A673 (cell line): ENCODE measurements at regions not wholly inside any gene's neighbourhood (a gene's known extent, or its start where the extent isn't known, plus 50 kb on each side); places are given as distances from the start of the nearest gene placed in this dataset.

Experiments
- BruUV-seq: library from RNA; stranded (reverse); fragments of 400-500 nt; replicated peaks from 2 replicates; lab custom pipeline; 2021; lab: Mats Ljungman, UMichigan
- CTCF ChIA-PET: fragments of 300-600 bp; sonication (Branson Sonifier 250); formaldehyde crosslinking; loops from one replicate; lab custom pipeline; 2022; ENCODE audit warnings: antibody characterized with exemption; lab: Charles Lee
- POLR2A ChIA-PET: fragments of 300-600 bp; sonication (Branson Sonifier 250); formaldehyde crosslinking; loops from one replicate; lab custom pipeline; 2022; ENCODE audit warnings: antibody characterized with exemption; ENCODE audit not compliant: low non-redundant PET; lab: Charles Lee
- DNase-seq: peaks from one replicate; pipeline ENCODE4 v3.0.0-alpha.2; 2015; ENCODE audit warnings: low spot score
- H3K27ac ChIP-seq: fragments of 200-600 bp; sonication (generic); 2 replicates; pipeline ENCODE4 v1.5.1; 2016; ENCODE audit warnings: mixed run types, low read depth, mild to moderate bottlenecking, mixed read lengths, antibody characterized with exemption, low read length; ENCODE audit not compliant: poor library complexity, severe bottlenecking
- H3K27me3 ChIP-seq: fragments of 200-600 bp; sonication (generic); replicated peaks from 2 replicates; pipeline ENCODE4 v1.6.1; 2017; ENCODE audit warnings: mixed run types, low read depth, mild to moderate bottlenecking, mixed read lengths, antibody characterized with exemption, low read length; ENCODE audit not compliant: insufficient read depth, poor library complexity
- H3K36me3 ChIP-seq: fragments of 200-600 bp; sonication (generic); 2 replicates; pipeline ENCODE4 v1.6.1; 2016; ENCODE audit warnings: mixed run types, mild to moderate bottlenecking, mixed read lengths, antibody characterized with exemption, low read length; ENCODE audit not compliant: insufficient read depth, poor library complexity, severe bottlenecking
- H3K4me1 ChIP-seq: fragments of 200-600 bp; sonication (generic); 2 replicates; pipeline ENCODE4 v1.6.1; 2017; ENCODE audit warnings: mixed run types, mild to moderate bottlenecking, mixed read lengths, antibody characterized with exemption, low read length; ENCODE audit not compliant: insufficient read depth, poor library complexity, severe bottlenecking
- H3K4me3 ChIP-seq: fragments of 200-600 bp; sonication (generic); 2 replicates; pipeline ENCODE4 v1.5.1; 2016; ENCODE audit warnings: low read depth, mixed run types, mild to moderate bottlenecking, mixed read lengths, low read length; ENCODE audit not compliant: poor library complexity, severe bottlenecking
- H3K9me3 ChIP-seq: fragments of 200-600 bp; sonication (generic); 2 replicates; pipeline ENCODE4 v1.6.1; 2016; ENCODE audit warnings: mixed run types, low read depth, mild to moderate bottlenecking, mixed read lengths, antibody characterized with exemption, low read length; ENCODE audit not compliant: poor library complexity, severe bottlenecking
- EZH2 ChIP-seq: fragments of 200-600 bp; sonication (generic); IDR thresholded peaks from 2 replicates; pipeline ENCODE4 v1.6.1; 2017; ENCODE audit warnings: borderline replicate concordance, low read depth, mild to moderate bottlenecking, mixed read lengths, antibody characterized with exemption, low read length; ENCODE audit not compliant: poor library complexity, severe bottlenecking
- intact Hi-C: fragments of 100-400 bp; cut with micrococcal nuclease; formaldehyde crosslinking; loops from one replicate; pipeline ENCODE4 v1.10.0; 2022; ENCODE audit not compliant: unreplicated experiment
- TF ChIP-seq, protein P1 (sequence below): fragments of 300-800, 200-600 bp; sonication (generic); conservative IDR thresholded peaks from 2 replicates; pipeline ENCODE4 v1.5.1; 2017; ENCODE audit warnings: low read depth, mild to moderate bottlenecking, antibody characterized with exemption, low read length, moderate library complexity, mixed read lengths

DNA sequence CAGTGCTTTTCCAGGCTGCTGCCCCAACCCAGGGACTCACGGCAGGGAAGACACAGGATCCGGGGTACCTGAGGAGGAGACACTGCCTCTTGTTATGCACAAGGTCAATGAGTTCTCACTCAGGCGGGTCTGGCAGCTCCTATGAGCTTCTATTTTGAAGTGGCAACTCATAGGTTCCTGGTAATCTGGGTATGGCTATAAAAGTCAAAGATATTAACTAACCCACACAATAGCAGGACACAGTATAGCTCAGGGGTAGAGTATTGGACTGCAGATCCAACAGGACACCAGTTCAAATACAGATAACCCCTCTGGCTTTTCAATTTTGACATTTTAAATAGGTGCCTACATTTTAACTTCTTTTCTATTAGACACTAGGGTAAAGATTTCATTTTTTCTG, 130.3 kb upstream of the ZNF746 start:
- Histone ChIP-seq H3K27ac (no peak overlapping the region), H3K27me3 (peaks cover 15% of the 10 kb centered on the region), H3K9me3 (no peaks in the 10 kb centered on the region), H3K36me3 (no peaks in the 10 kb centered on the region), H3K4me1 (peaks cover 27% of the 10 kb centered on the region), H3K4me3 (no peak overlapping the region)
- ChIA-PET POLR2A (no interaction called here), CTCF (no interaction called here)
- TF ChIP-seq EZH2 = no peak
- TF ChIP-seq, protein P1, sequence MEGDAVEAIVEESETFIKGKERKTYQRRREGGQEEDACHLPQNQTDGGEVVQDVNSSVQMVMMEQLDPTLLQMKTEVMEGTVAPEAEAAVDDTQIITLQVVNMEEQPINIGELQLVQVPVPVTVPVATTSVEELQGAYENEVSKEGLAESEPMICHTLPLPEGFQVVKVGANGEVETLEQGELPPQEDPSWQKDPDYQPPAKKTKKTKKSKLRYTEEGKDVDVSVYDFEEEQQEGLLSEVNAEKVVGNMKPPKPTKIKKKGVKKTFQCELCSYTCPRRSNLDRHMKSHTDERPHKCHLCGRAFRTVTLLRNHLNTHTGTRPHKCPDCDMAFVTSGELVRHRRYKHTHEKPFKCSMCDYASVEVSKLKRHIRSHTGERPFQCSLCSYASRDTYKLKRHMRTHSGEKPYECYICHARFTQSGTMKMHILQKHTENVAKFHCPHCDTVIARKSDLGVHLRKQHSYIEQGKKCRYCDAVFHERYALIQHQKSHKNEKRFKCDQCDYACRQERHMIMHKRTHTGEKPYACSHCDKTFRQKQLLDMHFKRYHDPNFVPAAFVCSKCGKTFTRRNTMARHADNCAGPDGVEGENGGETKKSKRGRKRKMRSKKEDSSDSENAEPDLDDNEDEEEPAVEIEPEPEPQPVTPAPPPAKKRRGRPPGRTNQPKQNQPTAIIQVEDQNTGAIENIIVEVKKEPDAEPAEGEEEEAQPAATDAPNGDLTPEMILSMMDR = no peak
- intact Hi-C loops = loop anchor here (10.0 kb wide), 1 partner anchor 363 kb away; the partner anchor contains the start of gene ZNF783
- BruUV-seq = no TSS peak
- no peak for DNase-seq

DNA sequence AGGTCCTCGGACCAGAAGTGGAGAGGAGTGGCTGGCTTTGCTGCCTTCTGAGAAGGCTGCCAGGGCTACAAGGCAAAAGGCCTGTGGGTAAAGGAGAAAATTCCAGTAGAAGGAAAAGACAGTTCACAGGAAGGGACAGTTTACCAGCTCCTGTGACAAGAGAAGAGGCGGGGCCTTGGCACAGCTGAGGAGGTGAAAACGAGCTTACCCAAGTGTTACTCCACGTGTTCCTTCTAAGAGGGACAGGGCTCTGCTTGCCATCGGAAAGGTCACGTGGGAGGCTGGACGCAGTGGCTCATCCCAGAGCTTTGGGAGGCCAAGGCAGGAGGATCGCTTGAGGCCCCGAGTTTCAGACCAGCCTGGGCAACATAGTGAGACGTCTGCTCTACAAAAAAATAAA, 129.4 kb upstream of the ZNF746 start:
- intact Hi-C loops = loop anchor here (10.0 kb wide), 1 partner anchor 362 kb away; the partner anchor contains the start of gene ZNF783
- Histone ChIP-seq H3K4me3 (no peak overlapping the region), H3K36me3 (peaks cover 2% of the 10 kb centered on the region), H3K27ac (peak overlapping the region; percentile 51), H3K4me1 (peaks cover 33% of the 10 kb centered on the region), H3K9me3 (no peaks in the 10 kb centered on the region), H3K27me3 (peaks cover 10% of the 10 kb centered on the region)
- POLR2A ChIA-PET = no interaction called here
- BruUV-seq = no TSS peak
- DNase-seq = no peak
- CTCF ChIA-PET = no interaction called here
- TF ChIP-seq EZH2 = no peak
- TF ChIP-seq, protein P1 = no peak

DNA sequence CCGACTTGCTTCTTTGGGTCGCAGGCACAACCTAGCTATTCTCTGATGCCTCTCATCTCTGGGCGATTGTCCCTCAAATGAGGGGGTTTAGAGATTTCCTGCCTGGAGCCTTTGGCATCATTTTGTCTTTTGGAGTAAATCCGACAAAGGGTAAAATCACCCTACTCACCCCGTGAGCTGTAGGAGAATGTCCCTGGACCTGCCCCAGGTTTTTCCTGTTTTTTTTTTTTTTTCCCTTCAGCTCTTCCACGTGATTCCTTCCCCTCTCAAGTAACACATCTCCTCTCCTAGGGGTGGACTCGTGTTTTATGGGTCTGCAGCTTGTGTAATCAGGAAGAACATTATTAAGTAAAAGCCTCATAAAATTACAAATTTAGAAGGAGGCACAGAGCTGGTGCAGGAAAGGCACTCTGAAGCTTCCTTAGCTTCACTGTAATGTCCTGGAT, 128.4 kb upstream of the ZNF746 start:
- ChIA-PET POLR2A (interaction anchor here (0.6 kb wide), 1 partner anchor 89 kb away, joined by 3 read pairs; no protein-coding TSS in a partner anchor), CTCF (interaction anchor here (0.6 to 1.9 kb wide), 5 partner anchors 37 to 420 kb away, joined by 3 to 8 read pairs (median 5); no protein-coding TSS in a partner anchor)
- Histone ChIP-seq H3K27me3 (no peaks in the 10 kb centered on the region), H3K4me1 (peaks cover 33% of the 10 kb centered on the region), H3K36me3 (peaks cover 3% of the 10 kb centered on the region), H3K27ac (peak overlapping the region; percentile 51), H3K9me3 (no peaks in the 10 kb centered on the region), H3K4me3 (peak overlapping the region; percentile 96)
- BruUV-seq = no TSS peak
- intact Hi-C loops = loop anchor here (10.0 kb wide), 1 partner anchor 361 kb away; the partner anchor contains the start of gene ZNF783
- TF ChIP-seq, protein P1 = no peak
- TF ChIP-seq EZH2 = no peak
- peak; percentile 84 for DNase-seq
